ENCODE measurements at regions not wholly inside any gene's neighbourhood (a gene's known extent, or its start where the extent isn't known, plus 50 kb on each side); places are given as distances from the start of the nearest gene placed in this dataset.

- Histone ChIP-seq H4K20me1 (ENCODE audit: control insufficient read depth, insufficient read depth, low read depth, low read length) (no peaks in the 10 kb centered on the region), H3K27ac (ENCODE audit: low read depth, low read length) (no peak overlapping the region), H3F3A (ENCODE audit: control insufficient read depth, insufficient read depth) (no peaks in the 10 kb centered on the region), H3K27me3 (ENCODE audit: control insufficient read depth, low read length) (no peaks in the 10 kb centered on the region), H3K9me2 (replicated peaks; ENCODE audit: control insufficient read depth, low read length) (no peaks in the 10 kb centered on the region), H3K4me3 (ENCODE audit: low read length) (no peak overlapping the region), H3K36me3 (ENCODE audit: control insufficient read depth, low read length) (no peaks in the 10 kb centered on the region), H3K79me2 (ENCODE audit: control insufficient read depth, low read length) (no peaks in the 10 kb centered on the region), H3K4me2 (ENCODE audit: low read length) (no peak overlapping the region), H3K9me3 (ENCODE audit: control insufficient read depth, insufficient read depth, low read length) (no peaks in the 10 kb centered on the region), H3K4me1 (ENCODE audit: control insufficient read depth, low read length) (no peaks in the 10 kb centered on the region)
- TF ChIP-seq CTCF (IDR thresholded peaks at IDR 0.05; ENCODE audit: low read depth, low read length, poor library complexity, severe bottlenecking) (no peak), EZH2phosphoT487 (IDR thresholded peaks at IDR 0.05; ENCODE audit: borderline replicate concordance, low read length) (no peak)
Measured at GRCh38 chr13:80036845-80037504, 304.0 kb downstream of the SPRY2 start.

GRCh38 chr13:80035096-80035495 is 305.8 kb downstream of the SPRY2 start:
- no peak for TF ChIP-seq EZH2phosphoT487 (IDR thresholded peaks at IDR 0.05; ENCODE audit: borderline replicate concordance, low read length)
- no peak for TF ChIP-seq CTCF (IDR thresholded peaks at IDR 0.05; ENCODE audit: low read depth, low read length, poor library complexity, severe bottlenecking)

GRCh38 chr13:80033951-80034350 is 307.0 kb downstream of the SPRY2 start:
- H3K4me1 ChIP-seq (ENCODE audit: control insufficient read depth, low read length) = no peaks in the 10 kb centered on the region
- H3K9me2 ChIP-seq (replicated peaks; ENCODE audit: control insufficient read depth, low read length) = no peaks in the 10 kb centered on the region
- no peak overlapping the region for H3K4me3 ChIP-seq (ENCODE audit: low read length)
- no peaks in the 10 kb centered on the region for H3K79me2 ChIP-seq (ENCODE audit: control insufficient read depth, low read length)
- H3K27ac ChIP-seq (ENCODE audit: low read depth, low read length) = no peak overlapping the region
- TF ChIP-seq EZH2phosphoT487 (IDR thresholded peaks at IDR 0.05; ENCODE audit: borderline replicate concordance, low read length) = no peak
- no peak for TF ChIP-seq CTCF (IDR thresholded peaks at IDR 0.05; ENCODE audit: low read depth, low read length, poor library complexity, severe bottlenecking)
- no peaks in the 10 kb centered on the region for H3K27me3 ChIP-seq (ENCODE audit: control insufficient read depth, low read length)
- H3K4me2 ChIP-seq (ENCODE audit: low read length) = no peak overlapping the region
- no peaks in the 10 kb centered on the region for H3K9me3 ChIP-seq (ENCODE audit: control insufficient read depth, insufficient read depth, low read length)
- H3K36me3 ChIP-seq (ENCODE audit: control insufficient read depth, low read length) = no peaks in the 10 kb centered on the region
- no peaks in the 10 kb centered on the region for H4K20me1 ChIP-seq (ENCODE audit: control insufficient read depth, insufficient read depth, low read depth, low read length)
- no peaks in the 10 kb centered on the region for H3F3A ChIP-seq (ENCODE audit: control insufficient read depth, insufficient read depth)

More at GRCh38 chr13:80035096-80035495, 305.8 kb downstream of the SPRY2 start:
- no peaks in the 10 kb centered on the region for H3K4me1 ChIP-seq (ENCODE audit: control insufficient read depth, low read length)
- H3K79me2 ChIP-seq (ENCODE audit: control insufficient read depth, low read length) = no peaks in the 10 kb centered on the region
- H3K4me3 ChIP-seq (ENCODE audit: low read length) = no peak overlapping the region
- no peaks in the 10 kb centered on the region for H3K36me3 ChIP-seq (ENCODE audit: control insufficient read depth, low read length)
- H3K4me2 ChIP-seq (ENCODE audit: low read length) = no peak overlapping the region
- H3K9me3 ChIP-seq (ENCODE audit: control insufficient read depth, insufficient read depth, low read length) = no peaks in the 10 kb centered on the region
- H3F3A ChIP-seq (ENCODE audit: control insufficient read depth, insufficient read depth) = no peaks in the 10 kb centered on the region
- H3K9me2 ChIP-seq (replicated peaks; ENCODE audit: control insufficient read depth, low read length) = no peaks in the 10 kb centered on the region
- no peak overlapping the region for H3K27ac ChIP-seq (ENCODE audit: low read depth, low read length)
- no peaks in the 10 kb centered on the region for H4K20me1 ChIP-seq (ENCODE audit: control insufficient read depth, insufficient read depth, low read depth, low read length)
- no peaks in the 10 kb centered on the region for H3K27me3 ChIP-seq (ENCODE audit: control insufficient read depth, low read length)

Measured in DOHH2 (cell line).